Myocyte (in vitro differentiated cells): ENCODE measurements at regions not wholly inside any gene's neighbourhood (a gene's known extent, or its start where the extent isn't known, plus 50 kb on each side); places are given as distances from the start of the nearest gene placed in this dataset.
"Not testable (repeated sequence)": the region's sequence is repeated elsewhere in the genome, so short reads cannot be mapped to it uniquely, and the experiment has no call there.

ENCODE experiments used
- DNase-seq: peaks from one replicate; pipeline ENCODE4 v3.0.0-alpha.2; 2012; ENCODE audit warnings: low read depth

DNA sequence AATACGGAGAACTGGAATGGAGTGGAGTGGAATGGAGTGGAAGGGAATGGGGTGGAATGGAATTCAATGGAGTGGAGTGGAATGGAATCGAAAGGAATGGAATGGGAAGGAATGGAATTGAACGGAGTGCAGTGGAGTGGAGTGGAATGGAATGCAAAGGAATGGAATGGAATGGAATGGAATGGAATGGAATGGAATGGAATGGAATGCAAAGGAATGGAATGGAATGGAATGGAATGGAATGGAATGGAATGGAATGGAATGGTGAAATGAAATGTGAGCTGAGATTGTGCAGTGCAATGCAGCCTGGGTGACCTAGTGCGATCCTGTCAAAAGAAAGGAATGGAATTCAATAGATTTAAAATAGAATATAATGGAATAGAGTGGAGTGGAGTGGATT, 357.3 kb upstream of the WSB1 start:
- not testable (repeated sequence) for DNase-seq

DNA sequence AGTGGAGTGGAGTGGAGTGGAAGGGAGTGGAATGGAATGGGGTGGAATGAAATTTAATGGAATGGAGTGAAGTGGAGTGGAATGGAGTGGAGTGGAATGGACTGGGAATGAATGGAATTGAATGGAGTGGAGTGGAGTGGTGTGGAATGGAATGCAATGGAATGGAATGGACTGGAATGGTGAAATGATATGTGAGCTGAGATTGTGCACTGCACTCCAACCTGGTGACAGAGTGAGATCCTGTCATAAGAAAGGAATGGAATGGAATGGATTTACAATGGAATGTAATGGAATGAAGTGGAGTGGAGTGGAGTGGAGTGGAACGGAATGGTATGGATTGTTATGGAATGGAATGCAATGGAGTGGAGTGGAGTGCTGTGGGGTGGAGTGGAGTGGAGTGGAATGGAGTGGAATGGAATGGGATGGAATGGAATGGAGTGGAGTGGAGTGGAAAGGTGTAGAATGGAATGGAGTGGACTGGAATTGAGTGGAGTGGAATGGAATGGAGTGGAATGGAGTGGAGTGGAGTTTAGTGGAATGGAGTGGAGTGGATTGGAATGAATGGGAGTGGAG, 356.1 kb upstream of the WSB1 start:
- DNase-seq, result not testable (repeated sequence)

DNA sequence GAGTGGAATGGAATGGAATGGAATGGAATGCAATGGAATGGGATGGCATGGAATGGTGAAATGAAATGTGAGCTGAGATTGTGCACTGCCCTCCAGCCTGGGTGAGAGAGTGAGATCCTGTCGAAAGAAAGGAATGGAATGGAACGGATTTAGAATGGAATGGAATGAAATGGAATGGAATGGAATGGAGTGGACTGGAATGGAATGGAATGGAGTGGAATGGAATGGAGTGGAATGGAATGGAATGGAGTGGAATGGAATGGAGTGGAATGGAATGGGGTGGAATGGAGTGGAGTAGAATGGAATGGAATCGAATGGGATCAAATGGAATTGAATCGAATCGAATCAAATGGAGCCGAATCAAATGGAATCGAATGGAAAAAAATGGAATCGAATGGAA, 354.2 kb upstream of the WSB1 start:
- not testable (repeated sequence) for DNase-seq

DNA sequence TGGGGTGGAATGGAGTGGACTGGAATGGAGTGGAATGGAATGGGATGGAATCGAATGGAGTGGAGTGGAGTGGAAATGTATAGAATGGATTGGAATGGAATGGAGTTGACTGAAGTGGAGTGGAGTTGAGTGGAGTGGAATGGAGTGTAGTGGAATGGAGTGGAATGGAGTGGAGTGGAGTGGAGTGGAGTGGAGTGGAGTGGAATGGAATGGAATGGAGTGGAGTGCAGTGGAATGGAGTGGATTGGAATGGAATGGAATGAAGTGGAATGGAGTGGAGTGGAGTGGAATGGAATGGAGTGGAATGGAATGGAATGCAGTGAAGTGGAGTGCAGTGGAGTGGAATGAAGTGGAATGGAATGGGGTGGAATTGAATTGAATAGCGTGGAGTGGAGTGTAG, 353.3 kb upstream of the WSB1 start:
- DNase-seq, result not testable (repeated sequence)

DNA sequence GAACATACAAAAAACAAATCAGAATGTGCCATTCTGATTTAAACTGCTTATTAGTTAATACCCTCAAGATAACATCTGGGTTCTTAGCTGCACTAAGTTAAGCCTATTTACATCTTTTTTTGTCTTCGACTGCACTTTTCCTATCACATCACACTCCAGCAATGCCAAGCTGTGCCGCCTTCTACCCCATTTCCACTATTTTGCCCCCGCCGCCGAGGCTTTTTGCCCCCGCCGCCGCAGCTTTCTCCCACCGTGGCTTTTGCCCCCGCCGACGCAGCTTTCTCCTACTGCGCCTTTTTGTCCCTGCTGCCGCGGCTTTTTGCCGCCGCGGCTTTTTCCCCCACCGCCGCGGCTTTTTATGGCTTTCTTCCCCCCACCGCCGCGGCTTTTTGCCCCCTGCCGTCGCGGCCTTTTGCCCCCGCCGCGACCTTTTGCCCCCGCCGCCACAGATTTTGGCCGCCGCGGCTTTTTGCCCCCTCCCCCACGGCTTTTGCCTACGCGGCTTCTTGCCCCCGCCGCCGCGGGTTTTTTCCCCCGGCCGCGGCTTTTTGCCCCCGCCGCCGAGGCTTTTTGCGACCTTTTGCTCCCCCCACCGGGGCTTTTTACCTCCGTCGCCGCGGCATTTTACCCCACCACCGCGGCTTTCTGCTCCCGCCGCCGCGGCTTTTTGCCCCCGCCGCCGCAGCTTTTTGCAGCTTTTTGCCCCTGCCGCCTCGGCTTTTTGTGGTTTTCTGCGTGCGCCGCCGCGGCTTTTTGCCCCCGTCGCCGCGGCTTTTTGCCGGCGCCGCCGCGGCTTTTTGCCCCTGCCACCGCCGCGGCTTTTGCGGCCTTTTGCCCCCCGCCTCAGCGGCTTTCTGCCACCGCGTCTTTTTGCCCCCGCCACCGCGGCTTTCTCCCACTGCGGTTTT, 331.4 kb upstream of the WSB1 start:
- DNase-seq, result no peak

DNA sequence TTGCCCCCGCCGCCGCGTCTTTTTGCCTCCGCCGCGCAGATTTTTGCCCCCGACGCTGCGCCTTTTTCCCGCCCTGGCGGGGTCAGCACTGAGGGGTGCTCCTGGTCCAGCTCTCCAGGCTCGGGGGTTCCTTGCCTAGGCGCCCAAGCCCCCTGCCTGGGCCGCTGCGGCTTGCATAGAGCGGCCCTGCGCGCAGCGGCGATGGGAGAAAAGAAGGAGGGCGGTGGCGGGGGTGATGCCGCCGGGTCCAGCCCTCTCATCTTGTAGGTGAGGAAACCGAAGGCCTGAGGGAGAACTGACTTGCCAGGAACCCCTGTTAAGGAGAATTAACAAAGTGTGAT, 330.8 kb upstream of the WSB1 start:
- no peak for DNase-seq

DNA sequence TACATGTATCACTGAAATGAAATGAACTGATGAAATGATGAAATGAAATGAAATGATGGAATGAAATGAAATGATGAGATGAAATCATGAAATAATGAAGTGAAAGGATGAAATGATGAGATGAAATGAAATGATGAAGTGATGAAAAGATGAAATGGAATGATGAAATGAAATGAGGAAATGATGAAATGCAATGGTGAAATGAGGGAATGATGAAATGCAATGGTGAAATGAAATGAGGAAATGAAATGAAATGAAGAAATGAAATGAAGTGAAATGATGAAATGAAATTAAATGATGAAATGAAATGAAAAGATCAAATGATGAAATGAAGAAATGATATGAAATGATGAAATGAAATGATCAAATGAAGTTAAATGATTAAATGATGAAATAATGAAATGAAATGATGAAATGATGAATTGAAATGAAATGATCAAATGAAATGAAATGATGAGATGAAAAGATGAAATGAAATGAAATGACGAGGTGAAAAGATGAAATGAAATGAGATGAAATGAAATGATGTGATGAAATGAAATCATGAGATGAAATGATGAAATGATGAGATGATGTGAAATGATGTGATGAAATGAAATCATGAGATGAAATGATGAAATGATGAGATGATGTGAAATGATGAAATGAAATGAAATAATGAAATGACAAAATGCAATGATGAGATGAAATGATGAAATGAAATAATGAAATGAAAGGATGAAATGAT, 327.9 kb upstream of the WSB1 start:
- DNase-seq, result not testable (repeated sequence)

DNA sequence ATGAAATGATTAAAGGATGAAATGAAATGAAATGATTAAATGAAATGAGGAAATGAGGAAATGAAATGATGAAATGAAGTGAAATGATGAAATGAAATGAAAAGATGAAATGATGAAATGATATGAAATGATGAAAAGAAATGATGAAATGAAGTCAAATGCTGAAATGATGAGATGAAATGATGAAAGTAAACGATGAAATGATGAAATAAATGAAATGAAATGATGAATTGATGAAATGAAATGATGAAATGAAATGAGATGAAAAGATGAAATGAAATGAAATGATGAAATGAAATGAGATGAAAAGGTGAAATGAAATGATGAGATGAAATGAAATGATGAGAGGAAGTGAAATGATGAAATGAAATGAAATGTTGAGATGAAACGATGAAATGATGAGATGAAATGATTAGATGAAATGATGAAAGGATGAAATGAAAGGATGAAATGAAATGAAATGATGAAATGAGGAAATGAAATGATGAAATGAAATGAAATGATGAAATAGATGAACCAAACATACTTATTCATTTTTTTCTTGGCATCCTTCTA, 327.2 kb upstream of the WSB1 start:
- DNase-seq, result not testable (repeated sequence)

DNA sequence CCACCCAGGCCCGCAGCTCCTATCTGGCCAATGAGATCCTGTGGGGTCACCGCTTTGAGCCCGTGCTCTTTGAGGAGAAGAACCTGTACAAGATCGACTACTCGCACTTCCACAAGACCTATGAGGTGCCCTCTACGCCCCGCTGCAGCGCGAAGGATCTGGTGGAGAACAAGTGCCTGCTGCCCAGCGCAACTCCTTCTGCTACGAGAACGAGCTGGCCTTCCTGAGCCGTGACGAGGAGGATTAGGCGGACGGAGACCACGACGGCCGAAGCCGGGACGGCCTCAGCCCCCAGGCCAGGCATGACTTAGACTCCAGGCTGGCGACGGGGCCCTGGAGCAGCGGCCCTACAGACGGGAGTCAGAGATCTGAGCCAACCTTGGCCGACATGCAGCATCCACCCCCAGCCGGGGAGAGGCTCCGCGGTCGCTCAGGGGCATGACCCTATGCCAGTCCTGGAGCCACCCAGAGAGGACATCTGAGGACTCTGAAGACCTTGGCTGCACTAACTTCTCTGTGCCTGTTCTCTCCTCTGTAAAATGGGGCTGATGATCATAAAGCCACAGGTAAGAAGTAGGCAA, 312.0 kb upstream of the WSB1 start:
- not testable (repeated sequence) for DNase-seq

DNA sequence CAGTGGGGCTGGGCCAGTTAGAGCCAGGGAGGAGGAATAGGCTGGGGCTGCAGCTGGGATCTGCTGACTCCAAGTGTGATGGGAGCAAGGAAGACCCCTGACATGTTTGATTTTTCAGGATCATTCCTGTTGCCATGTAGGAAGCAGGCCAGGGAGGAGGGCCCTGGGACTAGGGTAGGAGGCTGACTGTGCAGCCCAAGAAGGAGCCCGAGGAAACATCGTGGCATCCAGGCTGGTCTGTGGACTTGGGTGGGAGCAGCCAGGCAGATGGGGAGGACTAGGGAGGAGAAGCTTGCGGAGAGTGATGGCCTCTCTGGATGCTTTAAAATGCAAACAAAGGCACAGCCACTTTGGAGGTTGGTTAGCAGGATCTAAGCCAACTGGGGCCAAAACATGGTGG, 311.4 kb upstream of the WSB1 start:
- not testable (repeated sequence) for DNase-seq

DNA sequence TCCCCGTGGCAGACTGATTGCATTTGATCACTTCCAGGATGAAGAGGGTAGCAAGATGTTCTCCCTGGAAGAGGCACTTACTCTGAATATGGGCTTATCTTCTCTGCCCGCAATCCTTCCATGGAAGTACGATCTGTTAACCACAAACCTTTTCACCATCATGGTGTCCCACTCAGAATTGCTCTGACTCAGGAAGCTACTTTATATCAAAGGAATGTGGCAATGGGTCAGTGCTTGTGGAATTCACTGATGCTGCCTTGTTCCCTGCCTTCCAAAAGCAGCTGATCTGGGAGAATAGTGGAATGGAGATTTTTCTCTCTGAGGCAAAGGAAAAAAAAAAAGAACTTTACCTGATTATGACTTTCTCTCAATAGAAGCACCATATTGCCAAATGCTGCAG, 306.1 kb upstream of the WSB1 start:
- DNase-seq, result not testable (repeated sequence)

DNA sequence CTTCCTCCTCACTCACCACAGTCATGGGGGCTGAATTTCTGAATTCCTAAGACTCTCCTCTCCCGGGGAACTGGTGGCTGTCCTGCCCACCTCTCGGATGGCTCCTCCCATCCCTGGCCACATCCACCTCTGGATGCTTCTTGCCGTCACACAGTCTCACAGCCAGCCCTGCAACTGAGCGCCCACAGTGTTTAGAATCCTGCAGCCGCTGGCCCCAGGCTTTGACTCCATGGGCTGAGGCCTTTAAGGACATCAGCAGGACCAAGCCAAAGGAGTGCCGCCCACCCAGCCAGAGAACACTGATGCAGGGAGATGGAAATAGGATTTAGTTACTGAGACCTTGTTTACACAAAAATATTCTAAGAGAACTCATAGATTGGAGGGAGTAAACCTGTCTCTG, 299.3 kb upstream of the WSB1 start:
- DNase-seq, result not testable (repeated sequence)

DNA sequence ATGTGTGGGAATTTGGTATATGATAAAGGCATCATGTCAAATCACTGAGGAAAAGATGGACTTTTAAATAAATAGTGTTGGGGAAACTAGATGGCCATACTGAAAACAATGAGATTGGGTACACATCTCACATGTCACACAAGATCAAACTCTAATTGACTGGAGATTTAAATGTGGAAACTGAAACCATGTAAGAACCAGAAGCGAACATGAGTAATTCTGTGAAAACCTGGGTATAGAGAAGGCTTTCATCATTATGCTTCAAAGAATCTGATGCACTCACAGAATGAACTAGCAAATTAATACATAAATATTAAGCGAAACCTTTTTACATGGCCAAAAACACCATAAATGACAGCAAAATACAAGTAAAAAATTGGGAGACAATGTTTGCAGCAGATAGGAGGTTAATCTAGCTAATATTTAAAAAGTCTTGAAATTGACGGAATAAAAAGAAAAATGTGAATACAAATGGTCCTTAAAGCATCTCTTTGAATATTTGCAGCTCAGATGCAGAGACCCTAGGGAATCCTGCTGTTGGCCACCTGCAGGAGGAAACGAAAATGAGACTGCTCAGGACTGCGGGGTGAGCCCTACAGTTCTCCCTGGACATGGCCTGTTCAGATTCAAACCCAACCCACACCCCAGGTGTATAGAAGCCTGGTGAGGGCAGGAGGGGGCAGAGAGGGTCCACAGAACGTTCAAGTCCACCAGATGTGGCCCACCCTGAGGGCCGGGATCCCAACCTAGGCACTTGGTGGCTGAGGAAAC, 297.6 kb upstream of the WSB1 start:
- DNase-seq, result not testable (repeated sequence)

DNA sequence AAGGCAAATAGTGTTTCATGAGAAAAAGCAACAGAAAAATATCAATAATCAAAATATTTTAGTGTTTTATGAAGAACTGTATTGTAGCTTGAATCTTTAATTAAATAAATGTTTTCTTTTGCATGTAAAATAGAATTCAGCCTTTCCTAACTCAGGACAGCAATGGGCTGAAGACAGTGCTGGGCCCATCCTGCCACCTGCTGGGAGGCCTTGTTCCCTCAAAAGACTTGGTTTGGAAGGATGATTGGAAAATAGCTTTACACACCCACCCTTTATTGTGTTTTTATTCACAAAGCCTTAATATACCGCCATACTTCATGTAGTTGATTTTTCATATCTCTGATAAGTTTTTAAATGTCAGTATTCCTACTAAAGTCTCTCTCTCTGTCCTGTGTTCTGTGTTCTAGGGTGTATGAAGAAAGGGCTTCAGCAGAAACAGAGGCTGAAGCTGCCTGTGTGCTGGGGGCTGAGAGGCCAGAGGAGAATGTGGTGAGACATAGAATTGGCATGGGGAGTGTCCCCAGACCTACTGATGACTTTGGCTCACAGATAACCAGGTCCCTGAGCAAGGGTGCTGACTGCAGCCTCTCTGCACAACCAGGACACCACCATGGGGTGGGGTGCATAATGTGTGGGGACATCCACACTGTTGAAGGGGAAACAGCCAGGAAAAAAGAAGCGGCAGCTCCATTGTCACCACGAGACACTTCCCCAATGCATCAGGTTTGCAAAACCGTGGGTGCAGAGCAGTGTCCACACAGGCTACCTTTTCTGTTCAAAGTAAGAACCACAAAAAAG, 286.0 kb upstream of the WSB1 start:
- DNase-seq, result not testable (repeated sequence)

DNA sequence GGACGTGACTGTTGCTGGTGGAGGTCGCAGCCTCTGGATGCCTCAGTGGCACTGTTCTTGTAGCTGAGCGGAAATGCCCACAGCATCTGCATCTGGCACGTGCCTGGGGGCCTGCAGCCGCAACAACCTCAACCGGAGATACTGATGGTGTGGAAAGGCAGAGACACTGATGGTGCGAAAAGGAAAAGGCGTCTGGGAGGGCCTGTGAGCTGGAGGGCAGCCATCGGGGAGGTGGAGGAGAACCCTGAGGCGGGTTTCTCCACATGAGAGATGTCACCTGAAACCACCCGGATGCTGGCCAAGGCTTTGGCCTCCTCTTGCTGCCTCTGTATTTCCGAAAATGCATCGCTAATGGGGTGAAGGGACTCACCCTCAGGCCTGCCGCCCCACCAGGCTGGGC, 284.8 kb upstream of the WSB1 start:
- no peak for DNase-seq

DNA sequence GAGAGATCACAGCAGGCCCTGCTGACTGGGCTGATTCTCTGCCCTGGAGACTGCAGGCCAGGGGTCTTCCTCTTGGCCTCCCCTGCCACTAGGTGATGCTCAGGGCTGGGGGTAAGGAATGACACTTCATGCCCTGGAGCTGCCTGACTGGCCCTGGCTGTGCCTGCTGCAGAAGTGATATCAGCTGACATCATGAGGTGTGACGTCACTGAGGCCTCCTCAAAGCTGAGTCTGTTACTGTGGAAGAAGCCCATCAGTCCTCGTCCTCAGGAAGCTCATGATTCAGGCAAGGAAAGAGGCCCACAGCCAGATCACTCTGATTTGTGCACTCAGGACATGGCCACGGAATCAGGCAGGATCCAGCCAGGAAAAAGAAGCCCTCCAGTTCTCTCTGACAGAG, 283.8 kb upstream of the WSB1 start:
- DNase-seq, result not testable (repeated sequence)

DNA sequence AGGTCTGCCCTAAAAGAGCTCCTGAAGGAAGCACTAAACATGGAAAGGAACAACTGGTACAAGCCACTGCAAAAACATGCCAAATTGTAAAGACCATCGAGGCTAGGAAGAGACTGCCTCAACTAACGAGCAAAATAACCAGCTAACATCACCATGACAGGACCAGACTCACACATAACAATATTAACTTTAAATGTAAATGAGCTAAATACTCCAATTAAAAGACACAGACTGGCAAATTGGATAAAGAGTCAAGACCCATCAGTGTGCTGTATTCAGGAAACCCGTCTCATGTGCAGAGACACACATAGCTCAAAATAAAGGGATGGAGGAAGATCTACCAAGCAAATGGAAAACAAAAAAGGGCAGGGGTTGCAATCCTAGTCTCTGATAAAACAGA, 263.4 kb upstream of the WSB1 start:
- DNase-seq, result not testable (repeated sequence)

DNA sequence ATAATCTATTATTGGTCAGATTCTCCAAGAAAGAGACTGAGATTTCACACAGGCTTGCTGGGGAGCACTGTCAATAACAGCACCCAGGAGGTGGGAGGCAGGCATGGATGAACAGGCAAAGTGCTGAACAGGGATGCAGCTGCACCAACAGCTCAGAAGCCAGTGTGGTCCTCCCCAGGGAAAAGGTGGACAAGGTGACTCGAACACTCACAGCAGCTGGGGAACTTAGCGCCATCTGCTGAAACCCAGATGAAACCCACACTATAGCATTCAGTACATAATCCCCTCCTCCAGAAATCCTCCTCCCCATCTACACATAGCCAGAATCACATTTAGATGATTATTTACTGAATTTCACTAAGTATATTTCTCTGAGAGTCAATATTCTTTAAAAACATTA, 255.2 kb upstream of the WSB1 start:
- no peak for DNase-seq

DNA sequence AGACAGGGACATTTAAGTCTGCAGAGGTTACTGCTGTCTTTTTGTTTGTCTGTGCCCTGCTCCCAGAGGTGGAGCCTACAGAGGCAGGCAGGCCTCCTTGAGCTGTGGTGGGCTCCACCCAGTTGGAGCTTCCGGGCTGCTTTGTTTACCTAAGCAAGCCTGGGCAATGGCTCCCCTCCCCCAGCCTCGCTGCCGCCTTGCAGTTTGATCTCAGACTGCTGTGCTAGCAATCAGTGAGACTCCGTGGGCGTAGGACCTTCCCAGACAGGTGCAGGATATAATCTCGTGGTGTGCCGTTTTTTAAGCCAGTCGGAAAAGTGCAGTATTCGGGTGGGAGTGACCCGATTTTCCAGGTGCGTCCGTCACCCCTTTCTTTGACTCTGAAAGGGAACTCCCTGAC, 248.9 kb upstream of the WSB1 start:
- DNase-seq, result not testable (repeated sequence)
